GM18520 (cell line): ENCODE measurements at regions not wholly inside any gene's neighbourhood (a gene's known extent, or its start where the extent isn't known, plus 50 kb on each side); places are given as distances from the start of the nearest gene placed in this dataset.
"Not testable (repeated sequence)": the region's sequence is repeated elsewhere in the genome, so short reads cannot be mapped to it uniquely, and the experiment has no call there.

Experiments used
- ATAC-seq: cut with Tn5 transposase; IDR thresholded peaks from one replicate; pipeline ENCODE4 v1.9.1; 2021; ENCODE audit not compliant: unreplicated experiment

GRCh38 chr11:71383461-71383860, 64.7 kb downstream of the DHCR7 start:
- no peak for ATAC-seq

GRCh38 chr11:71381781-71382505, 66.2 kb downstream of the DHCR7 start:
- no peak for ATAC-seq

GRCh38 chr11:71379701-71380100, 68.5 kb downstream of the DHCR7 start:
- no peak for ATAC-seq

DNA sequence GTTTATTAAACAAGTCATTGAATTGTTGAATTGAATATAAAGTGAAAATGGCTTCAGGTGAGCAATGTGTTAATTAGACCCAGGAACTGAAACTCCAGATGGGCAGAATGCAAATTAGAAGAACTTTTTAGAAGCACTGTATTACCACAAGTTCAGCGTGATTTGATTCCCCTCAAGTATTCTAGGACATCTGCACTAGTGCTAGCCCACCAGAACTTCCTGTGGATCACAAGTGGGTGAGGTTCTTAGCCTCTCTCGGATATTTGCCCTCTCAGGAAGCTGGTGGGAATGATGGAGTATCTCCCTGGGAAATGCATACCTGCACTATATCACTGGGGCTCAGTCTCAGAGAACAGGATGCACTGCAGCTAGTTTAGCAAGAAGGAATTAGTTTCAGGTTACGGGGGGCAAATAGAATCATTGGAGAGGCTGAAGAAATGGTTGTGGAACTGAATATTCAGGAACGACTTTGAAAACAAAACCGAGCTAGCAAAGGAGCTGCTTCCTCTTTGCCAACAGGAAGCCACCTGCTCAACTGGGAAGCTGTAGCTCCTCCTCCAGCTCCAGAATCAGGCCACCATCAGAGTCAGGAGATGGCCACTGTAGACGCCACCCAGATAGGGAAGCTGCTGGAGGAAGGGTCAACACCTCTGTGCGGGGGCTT, 74.3 kb downstream of the DHCR7 start:
- peak; percentile 40 for ATAC-seq

DNA sequence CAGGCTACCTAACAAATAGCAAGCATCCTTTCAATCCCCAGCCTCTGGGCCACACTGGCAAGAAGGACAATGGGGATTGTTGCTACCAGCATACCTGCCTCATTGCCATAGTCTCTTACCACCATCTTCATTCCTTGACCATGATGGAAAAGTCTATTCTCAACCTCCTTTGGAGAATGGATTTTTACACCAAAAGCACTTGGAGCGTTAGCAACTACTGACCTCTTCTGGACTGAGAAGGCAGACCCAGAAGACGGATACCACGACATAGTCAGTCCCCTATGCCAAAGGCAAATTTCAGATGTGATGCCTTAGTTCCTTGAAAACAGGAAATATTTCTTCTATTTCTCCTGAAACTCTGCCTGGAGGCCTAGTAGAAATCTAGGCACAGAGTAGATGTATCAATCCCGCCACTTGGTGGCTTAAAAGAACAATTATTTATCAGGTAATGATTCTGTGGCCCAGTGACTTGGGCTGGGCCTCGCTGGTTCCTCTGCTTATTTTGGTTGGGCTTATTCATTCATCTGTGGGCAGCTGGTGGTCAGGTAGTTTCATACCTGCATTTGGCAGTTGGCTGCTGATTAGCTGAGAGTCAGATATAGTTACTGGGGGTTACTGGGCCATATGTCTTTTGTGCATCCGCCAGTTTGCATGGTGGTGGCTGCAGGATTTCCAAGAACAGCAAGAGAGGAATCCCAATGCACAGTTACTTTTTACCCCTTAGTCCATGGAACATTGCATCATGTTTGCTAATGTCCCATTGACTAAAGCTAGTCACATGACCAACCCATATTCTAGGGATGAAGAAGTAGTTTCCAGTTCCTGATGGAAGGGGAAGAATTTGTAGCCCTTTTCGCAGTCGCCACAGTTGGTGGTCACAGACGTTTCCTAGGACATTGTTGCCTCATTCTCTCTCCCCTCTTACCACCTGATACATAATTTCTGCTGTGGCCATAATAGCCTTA, 75.2 kb downstream of the DHCR7 start:
- ATAC-seq, result no peak

DNA sequence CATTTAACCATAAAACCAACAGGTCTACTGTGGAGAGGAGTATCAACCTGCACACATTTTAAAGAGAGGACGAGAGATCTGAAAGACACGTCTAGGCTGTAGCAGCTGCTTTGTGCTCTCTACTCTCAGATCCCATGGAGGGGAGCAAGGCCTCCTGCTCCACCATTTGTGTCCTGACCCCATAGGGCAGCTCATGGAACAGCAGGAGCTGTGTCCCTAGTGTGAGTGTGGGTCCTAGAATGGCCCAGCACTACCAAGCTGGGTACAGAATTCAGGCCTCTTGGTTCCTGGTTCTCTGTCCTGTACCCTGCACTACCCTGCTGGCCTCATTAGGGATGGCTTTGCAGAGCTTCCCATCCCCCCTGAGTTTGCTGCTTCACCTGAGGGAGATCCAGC, 76.5 kb downstream of the DHCR7 start:
- ATAC-seq, result no peak

DNA sequence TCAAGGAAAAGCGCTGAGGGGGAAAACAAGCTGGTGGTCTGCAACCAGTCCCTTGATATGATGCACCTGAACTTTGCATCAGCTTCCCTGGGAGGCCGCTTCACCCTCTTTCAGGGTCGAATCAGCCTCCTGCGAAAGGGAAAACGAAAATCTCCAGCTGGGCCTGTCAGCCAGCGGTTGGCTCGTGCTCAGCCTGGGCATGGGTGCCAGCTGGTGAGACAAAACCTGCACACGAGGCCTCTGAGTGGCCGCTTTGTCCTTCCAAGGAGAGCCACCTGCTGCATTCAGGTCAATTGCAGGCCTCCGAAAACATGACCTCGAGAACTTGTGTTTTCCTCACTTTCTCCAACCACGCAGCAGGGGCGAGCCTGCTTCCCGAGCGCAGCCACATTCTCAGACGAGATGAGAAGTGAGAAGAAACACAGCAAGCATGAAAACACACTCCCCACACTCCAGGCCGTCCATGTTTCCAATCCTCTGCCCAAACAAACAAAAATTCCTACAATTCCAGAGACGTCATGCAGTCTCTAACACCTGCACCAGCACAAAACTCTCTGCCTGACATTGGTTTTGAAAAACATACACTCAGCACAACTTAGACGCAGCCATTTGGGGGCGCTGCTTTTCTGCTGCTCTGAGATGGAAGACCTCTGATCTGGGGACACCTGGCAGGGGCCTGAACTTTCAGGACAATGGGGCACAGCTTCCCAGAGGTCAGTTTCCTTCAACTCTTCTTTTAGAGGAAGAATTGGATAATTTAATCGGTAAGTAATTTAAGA, 77.1 kb downstream of the DHCR7 start:
- no peak for ATAC-seq

DNA sequence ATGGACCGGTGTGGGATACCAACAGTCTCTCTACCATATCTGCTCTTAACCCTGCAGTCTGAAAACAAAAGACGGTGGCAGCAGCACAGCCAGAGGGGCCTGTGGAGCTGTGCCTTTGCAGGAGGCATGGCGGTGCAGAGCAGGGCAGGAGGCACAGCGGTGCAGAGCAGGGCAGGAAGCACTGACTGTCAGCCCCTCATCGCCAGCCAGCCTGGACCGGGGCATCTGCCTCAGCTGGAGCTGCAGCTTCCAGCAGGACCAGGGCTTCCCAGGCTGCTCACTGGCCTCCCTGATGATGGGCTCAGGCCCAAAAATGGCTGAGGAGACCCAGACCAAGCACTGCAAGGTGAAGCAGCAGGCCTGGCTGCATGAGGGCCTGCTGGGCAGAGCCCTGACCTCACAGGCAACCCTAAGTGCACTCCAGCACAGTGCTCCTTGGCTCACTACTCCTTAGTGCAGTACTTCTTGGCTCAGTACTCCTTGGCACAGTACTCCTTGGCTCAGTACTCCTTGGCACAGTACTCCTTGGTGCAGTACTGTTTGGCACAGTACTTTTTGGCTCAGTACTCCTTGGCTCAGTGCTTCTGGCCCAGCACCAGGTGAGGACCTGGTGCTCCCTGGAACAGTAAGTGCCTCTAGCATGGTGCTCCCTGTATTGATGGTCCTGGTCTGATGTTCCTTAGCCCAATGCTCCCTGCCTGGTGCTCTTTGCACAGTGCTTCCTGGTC, 78.0 kb downstream of the DHCR7 start:
- ATAC-seq, result no peak

DNA sequence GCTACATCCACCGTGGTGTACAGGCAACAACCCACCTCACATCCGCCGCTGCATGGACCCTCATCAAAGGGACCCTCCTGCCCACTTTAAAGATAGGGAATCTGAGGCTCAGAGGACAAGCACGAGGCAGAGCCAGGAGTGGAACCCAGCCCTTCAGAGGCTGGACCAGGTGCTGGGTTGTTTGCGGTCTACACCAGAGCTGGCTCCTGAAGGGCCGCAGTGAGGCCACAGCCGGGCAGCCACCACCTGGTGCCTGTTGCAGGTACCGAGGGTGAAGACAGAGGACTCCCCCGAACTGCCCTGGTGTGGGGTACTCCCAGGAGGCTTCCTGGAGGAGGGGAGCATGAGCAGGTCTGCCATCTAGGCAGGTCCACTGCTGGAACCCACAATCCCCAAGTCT, 78.8 kb downstream of the DHCR7 start:
- no peak for ATAC-seq

DNA sequence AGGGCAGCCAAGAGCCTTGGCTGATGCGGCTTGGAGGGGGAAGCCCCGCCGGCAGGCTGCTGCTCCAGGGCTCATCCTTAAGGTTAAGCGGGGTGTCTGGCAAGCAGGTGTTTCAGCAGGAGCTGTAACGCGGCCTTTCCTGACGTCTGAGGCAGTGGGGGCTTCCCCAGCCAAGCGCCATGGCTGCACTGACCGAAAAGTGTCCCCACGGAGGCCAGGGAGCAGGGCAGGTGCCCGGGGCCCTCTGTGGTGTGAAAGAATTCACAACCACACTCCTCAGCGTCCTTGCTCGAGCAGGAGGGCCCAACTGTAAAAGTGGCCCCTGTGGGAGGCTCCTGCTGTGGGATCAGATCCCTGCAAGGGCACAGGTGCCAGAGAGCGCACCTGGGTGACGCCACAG, 79.2 kb downstream of the DHCR7 start:
- ATAC-seq, result no peak

DNA sequence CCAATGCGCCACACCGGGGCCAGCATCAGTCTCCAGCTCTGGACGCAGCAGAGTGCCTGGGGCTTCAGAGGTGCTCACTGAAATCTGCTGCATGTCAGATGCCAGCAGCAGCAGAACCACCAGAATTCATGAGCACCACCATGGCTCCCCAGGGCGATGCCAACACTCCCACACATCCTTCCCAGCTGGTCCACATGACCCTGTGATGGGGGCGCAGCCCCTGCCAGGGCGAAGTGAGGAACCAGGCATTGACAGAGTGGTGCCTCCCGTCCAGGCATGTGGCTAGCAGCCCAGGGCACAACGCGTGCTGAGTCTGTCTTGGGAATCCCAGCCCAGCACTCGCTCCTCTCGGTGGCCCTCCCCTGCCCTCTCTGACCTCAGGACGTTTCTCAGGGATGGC, 80.4 kb downstream of the DHCR7 start:
- no peak for ATAC-seq

- ATAC-seq, result not testable (repeated sequence)
Measured at GRCh38 chr11:71367276-71367675, 80.9 kb downstream of the DHCR7 start.

DNA sequence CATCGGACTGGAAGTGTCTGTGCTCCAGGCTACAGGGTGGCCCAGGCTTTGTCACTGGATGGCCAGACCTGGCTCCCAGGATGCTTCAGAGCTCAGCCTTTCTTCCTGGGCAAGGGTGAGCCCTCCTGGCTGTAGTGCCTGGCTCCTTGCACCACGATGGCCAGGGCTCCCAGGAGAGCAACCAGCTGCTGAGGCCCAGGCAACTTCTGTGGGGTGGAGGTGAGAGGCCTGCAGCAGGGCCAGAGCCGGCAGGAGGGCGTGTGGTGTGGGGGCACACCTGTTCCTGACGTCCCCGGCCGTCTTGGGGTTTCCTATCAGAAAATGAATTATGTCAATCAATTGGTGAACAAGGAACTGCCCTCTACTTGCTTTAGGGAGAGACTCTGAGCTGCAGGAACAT, 82.1 kb downstream of the DHCR7 start:
- ATAC-seq, result no peak

DNA sequence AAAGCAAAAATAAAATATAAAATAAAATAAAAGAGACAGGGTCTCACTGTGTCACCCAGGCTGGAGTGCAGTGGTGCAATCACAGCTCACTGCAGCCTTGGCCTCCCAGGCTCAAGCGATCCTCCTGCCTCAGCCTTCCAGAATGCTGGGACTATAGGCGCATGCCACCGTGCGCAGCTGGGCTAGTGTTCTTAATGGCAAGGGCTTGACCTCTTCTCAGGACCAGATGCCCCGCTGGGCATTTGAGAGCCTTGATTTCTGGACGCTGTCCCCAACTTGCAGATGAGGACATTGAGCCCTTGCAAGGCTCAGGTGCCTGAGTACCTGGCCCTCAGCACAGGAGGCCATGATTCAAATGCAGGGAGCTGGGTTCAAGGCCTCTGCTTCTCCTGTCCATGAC, 82.6 kb downstream of the DHCR7 start:
- ATAC-seq, result no peak

- no peak for ATAC-seq
Measured at GRCh38 chr11:71364806-71365205, 83.4 kb downstream of the DHCR7 start.

DNA sequence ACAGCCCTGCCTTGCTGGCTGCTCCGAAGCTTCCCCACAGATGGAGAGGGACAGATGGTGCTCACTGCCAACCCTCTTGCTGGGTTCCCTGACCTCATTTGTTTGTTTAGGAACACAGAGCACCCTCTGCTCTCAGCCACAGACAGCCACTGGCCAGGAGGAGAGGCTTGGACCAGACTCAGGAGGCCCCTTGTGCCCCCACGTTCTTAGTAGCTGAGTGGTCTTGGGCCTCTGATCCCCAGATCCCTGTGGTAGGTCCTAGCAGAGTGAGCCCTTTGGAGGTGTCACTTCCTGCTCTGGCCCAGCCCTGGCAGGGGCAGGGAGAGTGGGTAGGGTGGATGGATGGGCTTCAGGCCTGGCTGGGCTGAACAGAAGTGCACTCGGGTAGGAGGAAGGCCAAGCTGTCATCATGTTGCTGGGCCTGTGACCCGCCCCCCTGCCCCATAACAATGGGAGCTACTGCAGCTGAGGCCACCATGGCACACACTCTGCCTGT, 84.0 kb downstream of the DHCR7 start:
- ATAC-seq, result no peak

DNA sequence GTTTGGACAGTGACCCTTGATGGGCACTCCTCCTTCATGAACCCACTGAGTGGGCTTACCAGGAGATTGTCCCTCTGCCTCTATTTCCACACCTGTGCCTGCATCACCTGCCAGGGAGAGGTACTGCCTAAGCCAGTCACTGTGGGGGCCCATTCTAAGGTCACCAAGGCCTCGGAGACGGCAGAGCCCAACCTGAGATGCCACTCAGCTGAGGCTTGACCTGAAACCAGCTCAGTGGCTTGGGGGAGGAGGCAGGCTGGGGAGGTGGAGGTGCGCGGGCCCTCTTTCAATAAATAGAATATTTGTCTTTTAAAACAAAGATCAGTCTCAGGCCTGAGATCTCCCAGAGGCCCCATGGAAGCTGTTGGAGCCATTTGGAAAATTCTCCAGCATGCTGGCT, 84.5 kb downstream of the DHCR7 start:
- ATAC-seq, result no peak

- no peak for ATAC-seq
Measured at GRCh38 chr11:71358963-71359567, 89.1 kb downstream of the DHCR7 start.

GRCh38 chr11:71358122-71358728, 90.0 kb downstream of the DHCR7 start:
- no peak for ATAC-seq
